H9 (cell line): ENCODE measurements at regions not wholly inside any gene's neighbourhood (a gene's known extent, or its start where the extent isn't known, plus 50 kb on each side); places are given as distances from the start of the nearest gene placed in this dataset.

ENCODE experiments used
- DNase-seq: peaks from one replicate; pipeline ENCODE4 v3.0.0-alpha.2; 2017
- H2AFZ ChIP-seq: one replicate; pipeline ENCODE4 v1.6.1; 2013; ENCODE audit warnings: mild to moderate bottlenecking, low read length, control low read depth, moderate library complexity
- H2AK5ac ChIP-seq: 2 replicates; pipeline ENCODE4 v1.6.1; 2013; ENCODE audit warnings: low read length, control low read depth, mixed read lengths; ENCODE audit not compliant: insufficient read length
- H2BK120ac ChIP-seq: one replicate; pipeline ENCODE4 v1.6.1; 2013; ENCODE audit warnings: low read depth, mild to moderate bottlenecking, low read length, control low read depth, inconsistent platforms; ENCODE audit not compliant: poor library complexity, severe bottlenecking
- H2BK12ac ChIP-seq: 2 replicates; pipeline ENCODE4 v1.6.1; 2013; ENCODE audit warnings: low read length, control low read depth, mixed read lengths, low read depth; ENCODE audit not compliant: insufficient read length
- H2BK15ac ChIP-seq: 2 replicates; pipeline ENCODE4 v1.6.1; 2013; ENCODE audit warnings: low read depth, low read length, control low read depth
- H2BK20ac ChIP-seq: one replicate; pipeline ENCODE4 v1.6.1; 2013; ENCODE audit warnings: low read depth, mild to moderate bottlenecking, low read length, control low read depth, inconsistent platforms; ENCODE audit not compliant: poor library complexity, severe bottlenecking
- H2BK5ac ChIP-seq: 2 replicates; pipeline ENCODE4 v1.6.1; 2013; ENCODE audit warnings: low read length, control low read depth, mixed read lengths; ENCODE audit not compliant: insufficient read length
- H3K14ac ChIP-seq: 2 replicates; pipeline ENCODE4 v1.6.1; 2013; ENCODE audit warnings: low read length, control low read depth; ENCODE audit not compliant: insufficient read depth
- H3K18ac ChIP-seq: 2 replicates; pipeline ENCODE4 v1.6.1; 2013; ENCODE audit warnings: low read depth, mild to moderate bottlenecking, mixed read lengths, low read length, control low read depth; ENCODE audit not compliant: insufficient read length
- H3K23ac ChIP-seq: 2 replicates; pipeline ENCODE4 v1.6.1; 2013; ENCODE audit warnings: low read length, control low read depth, mixed read lengths, low read depth; ENCODE audit not compliant: insufficient read length
- H3K23me2 ChIP-seq: 2 replicates; pipeline ENCODE4 v1.6.1; 2013; ENCODE audit warnings: low read depth, mild to moderate bottlenecking, mixed read lengths, low read length, control low read depth; ENCODE audit not compliant: insufficient read length, poor library complexity, severe bottlenecking
- H3K27ac ChIP-seq: 2 replicates; pipeline ENCODE4 v1.5.1; 2013; ENCODE audit warnings: low read length, control low read depth, mixed read lengths, low read depth; ENCODE audit not compliant: insufficient read length
- H3K27me3 ChIP-seq: 2 replicates; pipeline ENCODE4 v1.6.1; 2013; ENCODE audit warnings: low read length, control low read depth, inconsistent platforms; ENCODE audit not compliant: insufficient read depth
- H3K4ac ChIP-seq: 2 replicates; pipeline ENCODE4 v1.6.1; 2013; ENCODE audit warnings: low read depth, mild to moderate bottlenecking, control low read depth, inconsistent platforms, low read length, moderate library complexity
- H3K4me1 ChIP-seq: 2 replicates; pipeline ENCODE4 v1.6.1; 2013; ENCODE audit warnings: low read length, control low read depth, inconsistent platforms; ENCODE audit not compliant: insufficient read depth
- H3K4me2 ChIP-seq: 2 replicates; pipeline ENCODE4 v1.6.1; 2013; ENCODE audit warnings: low read length, control low read depth, mixed read lengths; ENCODE audit not compliant: insufficient read length, insufficient read depth
- H3K56ac ChIP-seq: 2 replicates; pipeline ENCODE4 v1.6.1; 2013; ENCODE audit warnings: low read depth, mild to moderate bottlenecking, mixed read lengths, low read length, control low read depth; ENCODE audit not compliant: insufficient read length
- H3K79me1 ChIP-seq: 2 replicates; pipeline ENCODE4 v1.6.1; 2013; ENCODE audit warnings: low read depth, mild to moderate bottlenecking, moderate library complexity, low read length, control low read depth, inconsistent platforms; ENCODE audit not compliant: insufficient read depth, poor library complexity, severe bottlenecking
- H3K79me2 ChIP-seq: 2 replicates; pipeline ENCODE4 v1.6.1; 2013; ENCODE audit warnings: low read length, control low read depth, inconsistent platforms; ENCODE audit not compliant: insufficient read depth
- H3K9ac ChIP-seq: 2 replicates; pipeline ENCODE4 v1.6.1; 2013; ENCODE audit warnings: low read length, control low read depth, mixed read lengths; ENCODE audit not compliant: insufficient read length; ENCODE audit errors: extremely low read depth
- H3K9me3 ChIP-seq: one replicate; pipeline ENCODE4 v1.6.1; 2013; ENCODE audit warnings: low read depth, low read length, inconsistent platforms; ENCODE audit not compliant: control insufficient read depth
- H3T11ph ChIP-seq: one replicate; pipeline ENCODE4 v1.6.1; 2013; ENCODE audit warnings: mild to moderate bottlenecking, low read length, control low read depth, inconsistent platforms
- H4K20me1 ChIP-seq: one replicate; pipeline ENCODE4 v1.6.1; 2013; ENCODE audit not compliant: control insufficient read depth, insufficient read length, insufficient read depth
- H4K5ac ChIP-seq: 2 replicates; pipeline ENCODE4 v1.6.1; 2013; ENCODE audit warnings: low read depth, mild to moderate bottlenecking, mixed read lengths, low read length, control low read depth; ENCODE audit not compliant: insufficient read length
- H4K8ac ChIP-seq: replicated peaks from 2 replicates; pipeline ENCODE4 v1.6.1; 2013; ENCODE audit warnings: low read length, control low read depth, mixed read lengths, low read depth; ENCODE audit not compliant: insufficient read length
- H4K91ac ChIP-seq: 2 replicates; pipeline ENCODE4 v1.6.1; 2013; ENCODE audit warnings: low read depth, mild to moderate bottlenecking, moderate library complexity, mixed read lengths, low read length, control low read depth; ENCODE audit not compliant: insufficient read length
- H3K27ac Mint-ChIP-seq, 3 experiments: 2 replicates in 2 of 3; 3 replicates in 1 of 3; pipeline ENCODE4 v1.8.0; 2020 to 2021; ENCODE audit warnings: mixed read lengths in 3 of 3, mild to moderate bottlenecking in 1 of 3, moderate library complexity in 1 of 3
- H3K27me3 Mint-ChIP-seq: 2 replicates; pipeline ENCODE4 v1.8.0; 2021; ENCODE audit warnings: low read depth, mild to moderate bottlenecking, moderate library complexity, mixed read lengths
- H3K36me3 Mint-ChIP-seq, 3 experiments: 2 replicates in 2 of 3; 3 replicates in 1 of 3; pipeline ENCODE4 v1.8.0; 2020 to 2021; ENCODE audit warnings: low read depth in 3 of 3, mixed read lengths in 3 of 3; ENCODE audit not compliant: insufficient read depth in 1 of 3
- H3K4me1 Mint-ChIP-seq, 2 experiments: 2 replicates each; pipeline ENCODE4 v1.8.0; 2020; ENCODE audit warnings: mixed read lengths in 2 of 2
- H3K4me3 Mint-ChIP-seq, 2 experiments: 2 replicates in 1 of 2; 3 replicates in 1 of 2; pipeline ENCODE4 v1.8.0; 2020 to 2021; ENCODE audit warnings: mild to moderate bottlenecking in 2 of 2, mixed read lengths in 2 of 2, moderate library complexity in 1 of 2
- H3K9me3 Mint-ChIP-seq, 2 experiments: 2 replicates in 1 of 2; 3 replicates in 1 of 2; pipeline ENCODE4 v1.8.0; 2020; ENCODE audit warnings: mild to moderate bottlenecking in 2 of 2, mixed read lengths in 2 of 2, moderate library complexity in 1 of 2
- TF ChIP-seq, protein P1 (sequence below): fragments of 200-600 bp; sonication (generic); conservative IDR thresholded peaks from 3 replicates; pipeline ENCODE4 v1.8.0; 2021; ENCODE audit warnings: antibody characterized with exemption, mild to moderate bottlenecking

DNA sequence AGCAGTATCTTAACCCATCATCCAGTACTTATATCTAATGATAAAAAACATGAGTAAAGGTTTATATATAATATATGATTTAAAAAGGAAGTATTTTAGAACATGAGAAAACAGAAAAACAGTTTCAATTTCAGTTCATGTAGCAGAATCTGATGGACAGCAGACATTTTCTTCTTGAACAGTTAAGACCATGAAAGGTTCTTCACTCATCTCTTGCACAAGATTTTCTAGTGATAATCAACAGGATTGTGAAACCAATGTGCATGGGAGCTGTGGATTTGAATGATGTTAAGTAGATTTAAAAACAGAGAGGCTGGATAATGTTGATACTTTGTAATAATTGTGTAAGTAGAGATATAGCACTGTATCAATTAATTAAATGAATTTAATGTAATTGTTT, 1297.6 kb downstream of the BRINP3 start:
- Histone ChIP-seq H2AFZ (no peak overlapping the region), H4K8ac (no peak overlapping the region), H2BK120ac (no peak overlapping the region), H3K18ac (no peak overlapping the region), H3K9me3 (no peaks in the 10 kb centered on the region), H3K79me1 (no peaks in the 10 kb centered on the region), H3K27ac (no peak overlapping the region), H3K4ac (no peak overlapping the region), H4K20me1 (no peaks in the 10 kb centered on the region), H2BK20ac (no peak overlapping the region), H4K91ac (no peak overlapping the region), H2BK12ac (no peak overlapping the region), H3K4me1 (no peaks in the 10 kb centered on the region), H3K14ac (no peak overlapping the region), H3K9ac (no peak overlapping the region), H3K27me3 (no peaks in the 10 kb centered on the region), H3K23me2 (no peaks in the 10 kb centered on the region), H2AK5ac (no peak overlapping the region), H3K56ac (no peak overlapping the region), H4K5ac (no peak overlapping the region), H2BK5ac (no peak overlapping the region), H3K23ac (no peak overlapping the region), H3K4me2 (no peak overlapping the region), H3K79me2 (no peaks in the 10 kb centered on the region), H3T11ph (no peak overlapping the region), H2BK15ac (no peak overlapping the region)
- Mint-ChIP-seq H3K27ac (no peak overlapping the region), H3K36me3 (no peaks in the 10 kb centered on the region), H3K4me3 (no peak overlapping the region), H3K9me3 (no peaks in the 10 kb centered on the region), H3K27me3 (no peaks in the 10 kb centered on the region), H3K4me1 (peaks cover under 1% of the 10 kb centered on the region in 2 experiments; a peak in 2 of 4 replicates)
- DNase-seq, result no peak
- TF ChIP-seq, protein P1, sequence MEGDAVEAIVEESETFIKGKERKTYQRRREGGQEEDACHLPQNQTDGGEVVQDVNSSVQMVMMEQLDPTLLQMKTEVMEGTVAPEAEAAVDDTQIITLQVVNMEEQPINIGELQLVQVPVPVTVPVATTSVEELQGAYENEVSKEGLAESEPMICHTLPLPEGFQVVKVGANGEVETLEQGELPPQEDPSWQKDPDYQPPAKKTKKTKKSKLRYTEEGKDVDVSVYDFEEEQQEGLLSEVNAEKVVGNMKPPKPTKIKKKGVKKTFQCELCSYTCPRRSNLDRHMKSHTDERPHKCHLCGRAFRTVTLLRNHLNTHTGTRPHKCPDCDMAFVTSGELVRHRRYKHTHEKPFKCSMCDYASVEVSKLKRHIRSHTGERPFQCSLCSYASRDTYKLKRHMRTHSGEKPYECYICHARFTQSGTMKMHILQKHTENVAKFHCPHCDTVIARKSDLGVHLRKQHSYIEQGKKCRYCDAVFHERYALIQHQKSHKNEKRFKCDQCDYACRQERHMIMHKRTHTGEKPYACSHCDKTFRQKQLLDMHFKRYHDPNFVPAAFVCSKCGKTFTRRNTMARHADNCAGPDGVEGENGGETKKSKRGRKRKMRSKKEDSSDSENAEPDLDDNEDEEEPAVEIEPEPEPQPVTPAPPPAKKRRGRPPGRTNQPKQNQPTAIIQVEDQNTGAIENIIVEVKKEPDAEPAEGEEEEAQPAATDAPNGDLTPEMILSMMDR, result no peak
